SK-N-SH (cell line): ENCODE measurements at regions not wholly inside any gene's neighbourhood (a gene's known extent, or its start where the extent isn't known, plus 50 kb on each side); places are given as distances from the start of the nearest gene placed in this dataset.

Experiments used
- MXI1 ChIP-seq: IDR thresholded peaks from 2 replicates; pipeline ENCODE4 v1.6.1; 2012; ENCODE audit warnings: mild to moderate bottlenecking, low read depth, low read length, improper control_type of control experiment
- POLR2AphosphoS5 ChIP-seq: IDR thresholded peaks from 2 replicates; pipeline ENCODE4 v1.6.1; 2012; ENCODE audit warnings: low read depth, low read length
- TF ChIP-seq, protein P1 (sequence below): IDR thresholded peaks from 2 replicates; pipeline ENCODE4 v1.4.0; 2012; ENCODE audit warnings: low read depth
- TF ChIP-seq, protein P2 (sequence below): IDR thresholded peaks from 2 replicates; pipeline ENCODE4; 2012
- TF ChIP-seq, protein P3 (sequence below): fragments of 200-600 bp; sonication (generic); IDR thresholded peaks from 2 replicates; pipeline ENCODE4 v1.6.1; 2017; ENCODE audit warnings: antibody characterized with exemption, mild to moderate bottlenecking, moderate library complexity

DNA sequence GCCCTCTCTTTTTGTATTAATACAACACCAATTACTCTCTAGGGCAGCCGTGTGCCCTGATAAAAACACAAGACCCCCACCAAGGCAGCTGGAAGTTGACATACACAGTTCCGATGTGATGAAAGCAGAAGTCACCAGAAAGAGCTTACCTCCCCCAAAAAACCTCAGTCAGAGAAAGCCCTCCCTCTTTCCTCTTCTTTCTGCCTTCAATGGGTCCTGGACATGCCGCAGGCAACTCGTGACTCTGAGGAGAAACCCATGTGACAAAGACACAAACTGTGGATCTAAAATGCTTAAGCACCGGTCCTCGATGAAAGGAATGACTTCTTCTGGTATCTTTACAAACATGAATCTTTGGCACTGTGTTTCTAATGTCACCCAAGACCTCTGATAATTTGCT lies 117.7 kb upstream of the CCDC28A start:
- TF ChIP-seq POLR2AphosphoS5 (no peak), MXI1 (no peak)
- TF ChIP-seq, protein P1, sequence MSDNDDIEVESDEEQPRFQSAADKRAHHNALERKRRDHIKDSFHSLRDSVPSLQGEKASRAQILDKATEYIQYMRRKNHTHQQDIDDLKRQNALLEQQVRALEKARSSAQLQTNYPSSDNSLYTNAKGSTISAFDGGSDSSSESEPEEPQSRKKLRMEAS: no peak
- TF ChIP-seq, protein P2, sequence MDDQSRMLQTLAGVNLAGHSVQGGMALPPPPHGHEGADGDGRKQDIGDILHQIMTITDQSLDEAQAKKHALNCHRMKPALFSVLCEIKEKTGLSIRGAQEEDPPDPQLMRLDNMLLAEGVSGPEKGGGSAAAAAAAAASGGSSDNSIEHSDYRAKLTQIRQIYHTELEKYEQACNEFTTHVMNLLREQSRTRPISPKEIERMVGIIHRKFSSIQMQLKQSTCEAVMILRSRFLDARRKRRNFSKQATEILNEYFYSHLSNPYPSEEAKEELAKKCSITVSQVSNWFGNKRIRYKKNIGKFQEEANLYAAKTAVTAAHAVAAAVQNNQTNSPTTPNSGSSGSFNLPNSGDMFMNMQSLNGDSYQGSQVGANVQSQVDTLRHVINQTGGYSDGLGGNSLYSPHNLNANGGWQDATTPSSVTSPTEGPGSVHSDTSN: no peak
- TF ChIP-seq, protein P3, sequence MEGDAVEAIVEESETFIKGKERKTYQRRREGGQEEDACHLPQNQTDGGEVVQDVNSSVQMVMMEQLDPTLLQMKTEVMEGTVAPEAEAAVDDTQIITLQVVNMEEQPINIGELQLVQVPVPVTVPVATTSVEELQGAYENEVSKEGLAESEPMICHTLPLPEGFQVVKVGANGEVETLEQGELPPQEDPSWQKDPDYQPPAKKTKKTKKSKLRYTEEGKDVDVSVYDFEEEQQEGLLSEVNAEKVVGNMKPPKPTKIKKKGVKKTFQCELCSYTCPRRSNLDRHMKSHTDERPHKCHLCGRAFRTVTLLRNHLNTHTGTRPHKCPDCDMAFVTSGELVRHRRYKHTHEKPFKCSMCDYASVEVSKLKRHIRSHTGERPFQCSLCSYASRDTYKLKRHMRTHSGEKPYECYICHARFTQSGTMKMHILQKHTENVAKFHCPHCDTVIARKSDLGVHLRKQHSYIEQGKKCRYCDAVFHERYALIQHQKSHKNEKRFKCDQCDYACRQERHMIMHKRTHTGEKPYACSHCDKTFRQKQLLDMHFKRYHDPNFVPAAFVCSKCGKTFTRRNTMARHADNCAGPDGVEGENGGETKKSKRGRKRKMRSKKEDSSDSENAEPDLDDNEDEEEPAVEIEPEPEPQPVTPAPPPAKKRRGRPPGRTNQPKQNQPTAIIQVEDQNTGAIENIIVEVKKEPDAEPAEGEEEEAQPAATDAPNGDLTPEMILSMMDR: no peak
